PC-9 (cell line): ENCODE measurements at regions not wholly inside any gene's neighbourhood (a gene's known extent, or its start where the extent isn't known, plus 50 kb on each side); places are given as distances from the start of the nearest gene placed in this dataset.

ENCODE experiments used
- EZH2 ChIP-seq: fragments of 200-600 bp; sonication (generic); IDR thresholded peaks from 2 replicates; pipeline ENCODE4 v1.8.0; 2017; ENCODE audit warnings: antibody characterized with exemption, low read depth
- TF ChIP-seq, protein P1 (sequence below): fragments of 200-600 bp; sonication (generic); conservative IDR thresholded peaks from 2 replicates; pipeline ENCODE4 v1.6.1; 2017; ENCODE audit warnings: mixed run types, antibody characterized with exemption, mild to moderate bottlenecking, moderate library complexity

DNA sequence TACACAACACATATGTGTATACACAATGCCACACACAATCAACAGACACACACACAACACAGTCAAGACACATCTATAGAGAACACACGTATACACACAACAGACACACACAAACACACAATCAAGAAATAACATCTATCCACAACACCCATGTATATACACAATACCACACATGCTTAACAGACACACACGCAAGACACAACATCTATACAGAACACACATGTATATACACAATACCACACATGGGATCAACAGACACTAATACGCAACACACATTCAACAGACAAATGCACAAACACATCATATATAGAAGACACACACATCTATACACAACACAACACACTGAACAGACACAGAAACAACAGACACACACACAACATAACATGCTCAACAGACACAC lies 234.8 kb downstream of the SHOX start:
- no peak for TF ChIP-seq EZH2
- TF ChIP-seq, protein P1, sequence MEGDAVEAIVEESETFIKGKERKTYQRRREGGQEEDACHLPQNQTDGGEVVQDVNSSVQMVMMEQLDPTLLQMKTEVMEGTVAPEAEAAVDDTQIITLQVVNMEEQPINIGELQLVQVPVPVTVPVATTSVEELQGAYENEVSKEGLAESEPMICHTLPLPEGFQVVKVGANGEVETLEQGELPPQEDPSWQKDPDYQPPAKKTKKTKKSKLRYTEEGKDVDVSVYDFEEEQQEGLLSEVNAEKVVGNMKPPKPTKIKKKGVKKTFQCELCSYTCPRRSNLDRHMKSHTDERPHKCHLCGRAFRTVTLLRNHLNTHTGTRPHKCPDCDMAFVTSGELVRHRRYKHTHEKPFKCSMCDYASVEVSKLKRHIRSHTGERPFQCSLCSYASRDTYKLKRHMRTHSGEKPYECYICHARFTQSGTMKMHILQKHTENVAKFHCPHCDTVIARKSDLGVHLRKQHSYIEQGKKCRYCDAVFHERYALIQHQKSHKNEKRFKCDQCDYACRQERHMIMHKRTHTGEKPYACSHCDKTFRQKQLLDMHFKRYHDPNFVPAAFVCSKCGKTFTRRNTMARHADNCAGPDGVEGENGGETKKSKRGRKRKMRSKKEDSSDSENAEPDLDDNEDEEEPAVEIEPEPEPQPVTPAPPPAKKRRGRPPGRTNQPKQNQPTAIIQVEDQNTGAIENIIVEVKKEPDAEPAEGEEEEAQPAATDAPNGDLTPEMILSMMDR, result no peak
